ENCODE measurements at regions not wholly inside any gene's neighbourhood (a gene's known extent, or its start where the extent isn't known, plus 50 kb on each side); places are given as distances from the start of the nearest gene placed in this dataset.

GRCh38 chr5:157989296-157989695, 130.4 kb upstream of the CLINT1 start:
- Histone ChIP-seq H3K9me3 (ENCODE audit: low read length) (no peaks in the 10 kb centered on the region), H3K4me2 (ENCODE audit: low read length) (no peak overlapping the region), H2AFZ (ENCODE audit: low read length) (no peak overlapping the region), H3K79me2 (ENCODE audit: insufficient read depth, low read depth, low read length) (no peaks in the 10 kb centered on the region), H3K9me2 (ENCODE audit: insufficient read depth, low read length) (no peaks in the 10 kb centered on the region), H3K36me3 (ENCODE audit: insufficient read depth, low read length) (no peaks in the 10 kb centered on the region), H3K4me1 (ENCODE audit: insufficient read depth, low read length, poor library complexity, severe bottlenecking) (no peaks in the 10 kb centered on the region), H3K4me3 (ENCODE audit: low read depth, low read length, poor library complexity, severe bottlenecking) (no peak overlapping the region), H4K20me1 (ENCODE audit: insufficient read depth, low read length) (no peaks in the 10 kb centered on the region), H3K27ac (ENCODE audit: low read depth, low read length, poor library complexity, severe bottlenecking) (no peak overlapping the region)
- TF ChIP-seq CTCF (conservative IDR thresholded peaks at IDR 0.05; ENCODE audit: low read length), result no peak
- TF ChIP-seq EZH2phosphoT487 (IDR thresholded peaks at IDR 0.05; ENCODE audit: borderline replicate concordance, low read depth, low read length), result no peak
- POLR2A ChIA-PET, result no interaction called here
- no TSS peak for BruUV-seq (replicated peaks)
- no peak for DNase-seq (ENCODE audit: low spot score)
- CTCF ChIA-PET (ENCODE audit: unreplicated experiment), result no interaction called here
- intact Hi-C loops (cut with micrococcal nuclease; ENCODE audit: unreplicated experiment), result no loop called here

- no TSS peak for BruUV-seq (replicated peaks)
- Histone ChIP-seq H3K4me1 (ENCODE audit: insufficient read depth, low read length, poor library complexity, severe bottlenecking) (no peaks in the 10 kb centered on the region), H2AFZ (ENCODE audit: low read length) (no peak overlapping the region), H3K79me2 (ENCODE audit: insufficient read depth, low read depth, low read length) (no peaks in the 10 kb centered on the region), H3K9me3 (ENCODE audit: low read length) (no peaks in the 10 kb centered on the region), H3K4me3 (ENCODE audit: low read depth, low read length, poor library complexity, severe bottlenecking) (no peak overlapping the region), H4K20me1 (ENCODE audit: insufficient read depth, low read length) (no peaks in the 10 kb centered on the region), H3K36me3 (ENCODE audit: insufficient read depth, low read length) (no peaks in the 10 kb centered on the region), H3K27ac (ENCODE audit: low read depth, low read length, poor library complexity, severe bottlenecking) (no peak overlapping the region), H3K9me2 (ENCODE audit: insufficient read depth, low read length) (no peaks in the 10 kb centered on the region), H3K4me2 (ENCODE audit: low read length) (no peak overlapping the region)
- no peak for DNase-seq (ENCODE audit: low spot score)
- intact Hi-C loops (cut with micrococcal nuclease; ENCODE audit: unreplicated experiment), result no loop called here
- no peak for TF ChIP-seq EZH2phosphoT487 (IDR thresholded peaks at IDR 0.05; ENCODE audit: borderline replicate concordance, low read depth, low read length)
- TF ChIP-seq CTCF (conservative IDR thresholded peaks at IDR 0.05; ENCODE audit: low read length), result no peak
- POLR2A ChIA-PET, result no interaction called here
- CTCF ChIA-PET (ENCODE audit: unreplicated experiment), result no interaction called here
Observed at GRCh38 chr5:157987259-157987658, 128.3 kb upstream of the CLINT1 start.

GRCh38 chr5:157986431-157986990, 127.6 kb upstream of the CLINT1 start:
- Histone ChIP-seq H3K9me3 (ENCODE audit: low read length) (no peaks in the 10 kb centered on the region), H3K9me2 (ENCODE audit: insufficient read depth, low read length) (no peaks in the 10 kb centered on the region), H3K36me3 (ENCODE audit: insufficient read depth, low read length) (no peaks in the 10 kb centered on the region), H3K27ac (ENCODE audit: low read depth, low read length, poor library complexity, severe bottlenecking) (no peak overlapping the region), H2AFZ (ENCODE audit: low read length) (no peak overlapping the region), H3K79me2 (ENCODE audit: insufficient read depth, low read depth, low read length) (no peaks in the 10 kb centered on the region), H3K4me2 (ENCODE audit: low read length) (no peak overlapping the region), H3K4me1 (ENCODE audit: insufficient read depth, low read length, poor library complexity, severe bottlenecking) (no peaks in the 10 kb centered on the region), H3K4me3 (ENCODE audit: low read depth, low read length, poor library complexity, severe bottlenecking) (no peak overlapping the region), H4K20me1 (ENCODE audit: insufficient read depth, low read length) (no peaks in the 10 kb centered on the region)
- no TSS peak for BruUV-seq (replicated peaks)
- CTCF ChIA-PET (ENCODE audit: unreplicated experiment), result no interaction called here
- DNase-seq (ENCODE audit: low spot score), result no peak
- POLR2A ChIA-PET, result interaction anchor here (0.6 kb wide), 1 partner anchor 1141 kb away, joined by 3 read pairs; no protein-coding TSS in a partner anchor
- TF ChIP-seq CTCF (conservative IDR thresholded peaks at IDR 0.05; ENCODE audit: low read length), result no peak
- intact Hi-C loops (cut with micrococcal nuclease; ENCODE audit: unreplicated experiment), result no loop called here
